Subcutaneous abdominal adipose tissue (tissue), 5 donors: ENCODE measurements at regions not wholly inside any gene's neighbourhood (a gene's known extent, or its start where the extent isn't known, plus 50 kb on each side); places are given as distances from the start of the nearest gene placed in this dataset.
"Not testable (repeated sequence)": the region's sequence is repeated elsewhere in the genome, so short reads cannot be mapped to it uniquely, and the experiment has no call there.

Experiments
- H3K27ac ChIP-seq: one replicate; pipeline ENCODE4 v1.7.0; 2013; ENCODE audit warnings: low read depth, mild to moderate bottlenecking, inconsistent platforms, low read length, moderate library complexity
- H3K27me3 ChIP-seq, 5 donors: one replicate each; pipeline ENCODE4 v1.7.0; 2013; ENCODE audit warnings: low read length in 5 of 5, inconsistent platforms in 1 of 5; ENCODE audit not compliant: control insufficient read depth in 5 of 5, insufficient read depth in 4 of 5
- H3K36me3 ChIP-seq, 5 donors: one replicate each; pipeline ENCODE4 v1.7.0; 2013; ENCODE audit warnings: low read length in 5 of 5; ENCODE audit not compliant: control insufficient read depth in 5 of 5, insufficient read depth in 5 of 5
- H3K4me1 ChIP-seq, 5 donors: one replicate each; pipeline ENCODE4 v1.7.0; 2013; ENCODE audit warnings: low read length in 5 of 5, mild to moderate bottlenecking in 3 of 5, moderate library complexity in 1 of 5; ENCODE audit not compliant: control insufficient read depth in 5 of 5, insufficient read depth in 5 of 5
- H3K4me3 ChIP-seq, 5 donors: one replicate each; pipeline ENCODE4 v1.7.0; 2013; ENCODE audit warnings: low read length in 5 of 5, low read depth in 1 of 5
- H3K9ac ChIP-seq, 5 donors: one replicate each; pipeline ENCODE4 v1.7.0; 2013; ENCODE audit warnings: low read length in 5 of 5, mild to moderate bottlenecking in 4 of 5, moderate library complexity in 3 of 5
- H3K9me3 ChIP-seq, 5 donors: one replicate each; pipeline ENCODE4 v1.7.0; 2013; ENCODE audit warnings: low read length in 5 of 5; ENCODE audit not compliant: control insufficient read depth in 5 of 5
- donor health status: healthy.
- donor health status: healthy.
- donor health status: healthy.
- donor health status: healthy.
- donor health status: healthy.

- no peaks in the 10 kb centered on the region for H3K27me3 ChIP-seq
- no peaks in the 10 kb centered on the region for H3K9me3 ChIP-seq
- H3K36me3 ChIP-seq = no peaks in the 10 kb centered on the region
- H3K27ac ChIP-seq = no peak overlapping the region
- no peak overlapping the region for H3K9ac ChIP-seq
- no peaks in the 10 kb centered on the region for H3K4me1 ChIP-seq
- H3K4me3 ChIP-seq = no peak overlapping the region
Observed at GRCh38 chr18:70553245-70553935, 264.5 kb downstream of the SOCS6 start.

GRCh38 chr18:70536370-70537062 lies 247.7 kb downstream of the SOCS6 start:
- Histone ChIP-seq H3K27ac (no peak overlapping the region), H3K4me1 (no peaks in the 10 kb centered on the region), H3K9me3 (peaks cover 0 to 2% (median 0%) of the 10 kb centered on the region in 5 donors), H3K36me3 (no peaks in the 10 kb centered on the region), H3K27me3 (no peaks in the 10 kb centered on the region), H3K9ac (no peak overlapping the region), H3K4me3 (no peak overlapping the region)

- Histone ChIP-seq H3K9me3 (peaks cover 0 to 6% (median 0%) of the 10 kb centered on the region in 5 donors), H3K4me3 (no peak overlapping the region), H3K36me3 (no peaks in the 10 kb centered on the region), H3K4me1 (no peaks in the 10 kb centered on the region), H3K9ac (no peak overlapping the region), H3K27me3 (no peaks in the 10 kb centered on the region), H3K27ac (no peak overlapping the region)
Observed at GRCh38 chr18:70535041-70535440, 246.2 kb downstream of the SOCS6 start.

- not testable (repeated sequence) for H3K9me3 ChIP-seq, H3K27ac ChIP-seq, H3K4me3 ChIP-seq, H3K27me3 ChIP-seq, H3K9ac ChIP-seq, H3K36me3 ChIP-seq, H3K4me1 ChIP-seq
Observed at GRCh38 chr18:70525322-70525721, 236.5 kb downstream of the SOCS6 start.

DNA sequence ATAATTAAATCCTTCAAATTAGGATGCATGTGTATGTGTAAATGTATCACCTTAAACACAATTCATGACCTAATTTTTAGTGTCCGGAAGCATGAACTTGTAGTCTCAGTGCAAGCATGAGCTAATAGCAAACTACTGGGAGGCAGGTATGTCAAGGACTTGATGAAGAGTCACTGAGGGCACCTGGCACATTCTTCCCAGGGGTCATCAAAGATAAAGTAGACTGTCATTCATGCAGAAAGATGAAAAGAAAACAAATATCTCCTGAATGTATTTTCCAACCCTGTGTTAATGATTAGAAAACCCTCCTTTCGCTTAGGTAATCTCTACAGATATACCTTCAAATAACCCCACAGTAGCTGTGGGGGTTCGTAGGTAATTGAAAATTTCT lies 234.9 kb downstream of the SOCS6 start:
- Histone ChIP-seq H3K4me3 (no peak overlapping the region), H3K27me3 (no peaks in the 10 kb centered on the region), H3K9me3 (no peaks in the 10 kb centered on the region), H3K36me3 (no peaks in the 10 kb centered on the region), H3K27ac (no peak overlapping the region), H3K4me1 (no peaks in the 10 kb centered on the region), H3K9ac (no peak overlapping the region)

GRCh38 chr18:70523035-70523791 lies 234.4 kb downstream of the SOCS6 start:
- Histone ChIP-seq H3K27ac (no peak overlapping the region), H3K4me1 (no peaks in the 10 kb centered on the region), H3K4me3 (no peak overlapping the region), H3K27me3 (no peaks in the 10 kb centered on the region), H3K9me3 (no peaks in the 10 kb centered on the region), H3K36me3 (no peaks in the 10 kb centered on the region), H3K9ac (no peak overlapping the region)

DNA sequence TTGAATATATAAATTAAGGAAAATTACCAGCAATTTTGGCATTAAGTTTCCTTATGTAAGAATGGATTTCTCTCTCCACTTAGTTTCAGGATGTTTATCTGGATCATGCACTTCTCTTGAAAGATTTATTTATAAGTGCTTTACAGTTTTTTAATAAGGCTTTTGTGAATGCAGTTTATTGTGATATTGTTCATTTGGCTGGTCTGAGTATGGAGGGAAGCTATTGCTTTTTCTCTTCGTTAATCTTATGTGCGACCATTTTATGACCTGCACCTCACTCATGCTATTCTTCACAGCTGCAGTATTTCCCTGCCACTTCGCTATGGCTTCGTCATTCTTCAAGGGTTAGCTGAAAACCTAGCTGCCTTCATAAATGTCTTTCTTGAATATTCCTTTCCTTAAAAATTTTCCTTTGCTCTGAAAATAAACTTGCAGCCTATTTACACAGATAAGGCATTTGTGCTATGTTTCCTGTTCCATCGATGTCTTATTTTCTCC lies 233.4 kb downstream of the SOCS6 start:
- H3K27ac ChIP-seq = no peak overlapping the region
- H3K9me3 ChIP-seq = no peaks in the 10 kb centered on the region
- no peak overlapping the region for H3K9ac ChIP-seq
- H3K27me3 ChIP-seq = no peaks in the 10 kb centered on the region
- H3K4me1 ChIP-seq = no peaks in the 10 kb centered on the region
- H3K36me3 ChIP-seq = no peaks in the 10 kb centered on the region
- no peak overlapping the region for H3K4me3 ChIP-seq

DNA sequence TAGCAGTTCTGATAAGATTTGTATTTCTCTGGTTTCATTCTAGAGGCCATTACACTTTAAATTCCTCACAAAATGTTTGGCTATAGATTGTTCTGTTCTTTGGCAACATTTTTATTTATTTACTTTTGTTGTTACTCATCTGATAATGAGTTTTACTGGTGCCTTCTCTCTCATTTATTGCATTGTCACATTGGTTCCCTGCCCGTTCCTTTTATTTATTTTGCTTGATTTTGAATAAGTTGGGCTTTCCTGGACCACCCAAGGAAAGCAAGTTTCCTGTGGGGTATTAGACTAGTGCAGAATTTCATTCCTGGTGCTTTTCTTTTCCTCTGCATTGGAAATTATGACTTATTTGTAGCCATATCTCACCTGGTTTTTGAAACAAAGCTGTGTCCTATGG lies 232.0 kb downstream of the SOCS6 start:
- Histone ChIP-seq H3K9ac (no peak overlapping the region), H3K36me3 (no peaks in the 10 kb centered on the region), H3K27ac (no peak overlapping the region), H3K27me3 (no peaks in the 10 kb centered on the region), H3K9me3 (no peaks in the 10 kb centered on the region), H3K4me3 (no peak overlapping the region), H3K4me1 (no peaks in the 10 kb centered on the region)

- Histone ChIP-seq H3K4me3 (no peak overlapping the region), H3K36me3 (no peaks in the 10 kb centered on the region), H3K27me3 (no peaks in the 10 kb centered on the region), H3K9me3 (no peaks in the 10 kb centered on the region), H3K4me1 (no peaks in the 10 kb centered on the region), H3K9ac (no peak overlapping the region), H3K27ac (no peak overlapping the region)
Observed at GRCh38 chr18:70513502-70514171, 224.8 kb downstream of the SOCS6 start.

- H3K4me3 ChIP-seq = no peak overlapping the region
Observed at GRCh38 chr18:70507970-70508369, 219.1 kb downstream of the SOCS6 start.

More at GRCh38 chr18:70507970-70508369, 219.1 kb downstream of the SOCS6 start:
- Histone ChIP-seq H3K27me3 (no peaks in the 10 kb centered on the region), H3K9ac (no peak overlapping the region), H3K4me1 (no peaks in the 10 kb centered on the region), H3K27ac (no peak overlapping the region), H3K9me3 (no peaks in the 10 kb centered on the region), H3K36me3 (no peaks in the 10 kb centered on the region)
